HG03457 (cell line): ENCODE measurements at regions not wholly inside any gene's neighbourhood (a gene's known extent, or its start where the extent isn't known, plus 50 kb on each side); places are given as distances from the start of the nearest gene placed in this dataset.

Source experiments
- ATAC-seq: cut with Tn5 transposase; IDR thresholded peaks from one replicate; pipeline ENCODE4 v1.9.1; 2021; ENCODE audit warnings: moderate number of reproducible peaks; ENCODE audit not compliant: unreplicated experiment

- no peak for ATAC-seq
These were observed 157.5 kb upstream of the FAM9B start for GRCh38 chrX:9191392-9191791.

- no peak for ATAC-seq
These were observed 161.4 kb upstream of the FAM9B start for GRCh38 chrX:9195199-9195880.

- no peak for ATAC-seq
These were observed 163.2 kb upstream of the FAM9B start for GRCh38 chrX:9196961-9197640.

GRCh38 chrX:9204560-9204959 is 170.6 kb upstream of the FAM9B start:
- no peak for ATAC-seq

GRCh38 chrX:9205599-9206223 is 171.8 kb upstream of the FAM9B start:
- no peak for ATAC-seq

- no peak for ATAC-seq
These were observed 173.2 kb upstream of the FAM9B start for GRCh38 chrX:9207142-9207541.

- ATAC-seq = no peak
These were observed 177.3 kb upstream of the FAM9B start for GRCh38 chrX:9211269-9211668.

GRCh38 chrX:9221781-9222180 is 187.9 kb upstream of the FAM9B start:
- ATAC-seq = no peak

GRCh38 chrX:9222299-9222698 is 188.4 kb upstream of the FAM9B start:
- ATAC-seq = no peak

GRCh38 chrX:9227276-9227675 is 193.3 kb upstream of the FAM9B start:
- ATAC-seq = no peak

- no peak for ATAC-seq
These were observed 197.6 kb upstream of the FAM9B start for GRCh38 chrX:9231491-9231890.

GRCh38 chrX:9233141-9233540 is 199.2 kb upstream of the FAM9B start:
- ATAC-seq = no peak

GRCh38 chrX:9234315-9234714 is 200.4 kb upstream of the FAM9B start:
- no peak for ATAC-seq

- ATAC-seq = no peak
These were observed 201.8 kb upstream of the FAM9B start for GRCh38 chrX:9235722-9236121.

- no peak for ATAC-seq
These were observed 207.0 kb upstream of the FAM9B start for GRCh38 chrX:9240956-9241355.

GRCh38 chrX:9241427-9241826 is 207.5 kb upstream of the FAM9B start:
- no peak for ATAC-seq

- ATAC-seq = no peak
These were observed 215.3 kb upstream of the FAM9B start for GRCh38 chrX:9249051-9249846.

- ATAC-seq = no peak
These were observed 212.7 kb upstream of the TBL1X start for GRCh38 chrX:9252182-9252581.

- ATAC-seq = no peak
These were observed 211.6 kb upstream of the TBL1X start for GRCh38 chrX:9253211-9253610.

GRCh38 chrX:9257718-9258420 is 207.0 kb upstream of the TBL1X start:
- ATAC-seq = no peak
